ENCODE measurements at regions not wholly inside any gene's neighbourhood (a gene's known extent, or its start where the extent isn't known, plus 50 kb on each side); places are given as distances from the start of the nearest gene placed in this dataset.

- 34 to 35% methylated on average over 4 of the region's 4 CpGs for WGBS, 2 donors
- Histone ChIP-seq H3K9me3 (ENCODE audit: control insufficient read depth, low read length) (peaks cover 3% of the 10 kb centered on the region), H3K4me3 (ENCODE audit: low read length in 2 of 2) (no peak overlapping the region), H3K27me3 (ENCODE audit: control insufficient read depth in 1 of 2, insufficient read depth in 2 of 2, low read length in 1 of 2) (no peaks in the 10 kb centered on the region), H3K4me1 (ENCODE audit: control insufficient read depth in 1 of 2, insufficient read depth in 2 of 2, low read length in 2 of 2) (no peaks in the 10 kb centered on the region), H3K27ac (ENCODE audit: low read depth in 1 of 2, low read length in 2 of 2) (no peak overlapping the region), H3K36me3 (ENCODE audit: control insufficient read depth in 1 of 2, insufficient read depth in 2 of 2, low read length in 1 of 2) (no peaks in the 10 kb centered on the region)
- intact Hi-C loops (cut with DNase I) = no loop called here
- DNase-seq (no peak), ATAC-seq (ENCODE audit: low FRiP score) (no peak)
Observed at GRCh38 chr11:32297611-32298011, 137.7 kb downstream of the WT1 start.

- Histone ChIP-seq H3K4me3 (ENCODE audit: low read length in 2 of 2) (no peak overlapping the region), H3K9me3 (ENCODE audit: control insufficient read depth, low read length) (no peaks in the 10 kb centered on the region)
- no peak for ATAC-seq (ENCODE audit: low FRiP score)
Observed at GRCh38 chr11:32302826-32303225, 132.5 kb downstream of the WT1 start.

GRCh38 chr11:32304521-32304920 lies 130.8 kb downstream of the WT1 start:
- H3K27ac ChIP-seq (ENCODE audit: low read depth in 1 of 2, low read length in 2 of 2) = no peak overlapping the region
- no peaks in the 10 kb centered on the region for H3K36me3 ChIP-seq (ENCODE audit: control insufficient read depth in 1 of 2, insufficient read depth in 2 of 2, low read length in 1 of 2)
- no peaks in the 10 kb centered on the region for H3K27me3 ChIP-seq (ENCODE audit: control insufficient read depth in 1 of 2, insufficient read depth in 2 of 2, low read length in 1 of 2)
- no peaks in the 10 kb centered on the region for H3K4me1 ChIP-seq (ENCODE audit: control insufficient read depth in 1 of 2, insufficient read depth in 2 of 2, low read length in 2 of 2)
- intact Hi-C loops (cut with DNase I) = no loop called here
- WGBS, 2 donors = 57 to 70% methylated on average over 2 of the region's 2 CpGs
- no peaks in the 10 kb centered on the region for H3K9me3 ChIP-seq (ENCODE audit: control insufficient read depth, low read length)
- no peak for ATAC-seq (ENCODE audit: low FRiP score)
- DNase-seq = no peak
- no peak overlapping the region for H3K4me3 ChIP-seq (ENCODE audit: low read length in 2 of 2)

More at GRCh38 chr11:32302826-32303225, 132.5 kb downstream of the WT1 start:
- no peaks in the 10 kb centered on the region for H3K27me3 ChIP-seq (ENCODE audit: control insufficient read depth in 1 of 2, insufficient read depth in 2 of 2, low read length in 1 of 2)
- no peaks in the 10 kb centered on the region for H3K36me3 ChIP-seq (ENCODE audit: control insufficient read depth in 1 of 2, insufficient read depth in 2 of 2, low read length in 1 of 2)
- WGBS, 2 donors = 62 to 66% methylated on average over 4 of the region's 4 CpGs
- H3K4me1 ChIP-seq (ENCODE audit: control insufficient read depth in 1 of 2, insufficient read depth in 2 of 2, low read length in 2 of 2) = no peaks in the 10 kb centered on the region
- intact Hi-C loops (cut with DNase I) = no loop called here
- DNase-seq = no peak
- no peak overlapping the region for H3K27ac ChIP-seq (ENCODE audit: low read depth in 1 of 2, low read length in 2 of 2)

- intact Hi-C loops (cut with DNase I) = no loop called here
Observed at GRCh38 chr11:32305460-32305859, 129.9 kb downstream of the WT1 start.

GRCh38 chr11:32307471-32307870 lies 127.9 kb downstream of the WT1 start:
- Histone ChIP-seq H3K36me3 (ENCODE audit: control insufficient read depth in 1 of 2, insufficient read depth in 2 of 2, low read length in 1 of 2) (no peaks in the 10 kb centered on the region), H3K4me3 (ENCODE audit: low read length in 2 of 2) (no peak overlapping the region), H3K9me3 (ENCODE audit: control insufficient read depth, low read length) (no peaks in the 10 kb centered on the region), H3K27me3 (ENCODE audit: control insufficient read depth in 1 of 2, insufficient read depth in 2 of 2, low read length in 1 of 2) (no peaks in the 10 kb centered on the region), H3K27ac (ENCODE audit: low read depth in 1 of 2, low read length in 2 of 2) (no peak overlapping the region), H3K4me1 (ENCODE audit: control insufficient read depth in 1 of 2, insufficient read depth in 2 of 2, low read length in 2 of 2) (peaks cover 0 to 1% of the 10 kb centered on the region in 2 donors)
- DNase-seq = no peak
- no peak for ATAC-seq (ENCODE audit: low FRiP score)
- WGBS, 2 donors = 51 to 53% methylated on average over 3 of the region's 3 CpGs
- intact Hi-C loops (cut with DNase I) = no loop called here

More at GRCh38 chr11:32305460-32305859, 129.9 kb downstream of the WT1 start:
- no peaks in the 10 kb centered on the region for H3K27me3 ChIP-seq (ENCODE audit: control insufficient read depth in 1 of 2, insufficient read depth in 2 of 2, low read length in 1 of 2)
- peaks cover 0 to 1% of the 10 kb centered on the region in 2 donors for H3K4me1 ChIP-seq (ENCODE audit: control insufficient read depth in 1 of 2, insufficient read depth in 2 of 2, low read length in 2 of 2)
- no peak for ATAC-seq (ENCODE audit: low FRiP score)
- no peaks in the 10 kb centered on the region for H3K9me3 ChIP-seq (ENCODE audit: control insufficient read depth, low read length)
- DNase-seq = no peak
- no peak overlapping the region for H3K27ac ChIP-seq (ENCODE audit: low read depth in 1 of 2, low read length in 2 of 2)
- WGBS, 2 donors = 61 to 63% methylated on average over 4 of the region's 4 CpGs
- H3K4me3 ChIP-seq (ENCODE audit: low read length in 2 of 2) = no peak overlapping the region
- no peaks in the 10 kb centered on the region for H3K36me3 ChIP-seq (ENCODE audit: control insufficient read depth in 1 of 2, insufficient read depth in 2 of 2, low read length in 1 of 2)

GRCh38 chr11:32307913-32308312 lies 127.4 kb downstream of the WT1 start:
- intact Hi-C loops (cut with DNase I) = no loop called here
- no peak overlapping the region for H3K27ac ChIP-seq (ENCODE audit: low read depth in 1 of 2, low read length in 2 of 2)
- no peak overlapping the region for H3K4me3 ChIP-seq (ENCODE audit: low read length in 2 of 2)
- ATAC-seq (ENCODE audit: low FRiP score) = no peak
- no peak for DNase-seq
- H3K27me3 ChIP-seq (ENCODE audit: control insufficient read depth in 1 of 2, insufficient read depth in 2 of 2, low read length in 1 of 2) = no peaks in the 10 kb centered on the region
- H3K9me3 ChIP-seq (ENCODE audit: control insufficient read depth, low read length) = no peaks in the 10 kb centered on the region
- H3K36me3 ChIP-seq (ENCODE audit: control insufficient read depth in 1 of 2, insufficient read depth in 2 of 2, low read length in 1 of 2) = no peaks in the 10 kb centered on the region
- H3K4me1 ChIP-seq (ENCODE audit: control insufficient read depth in 1 of 2, insufficient read depth in 2 of 2, low read length in 2 of 2) = peaks cover 0 to 1% of the 10 kb centered on the region in 2 donors
- WGBS, 2 donors = 69% methylated on average over 6 of the region's 6 CpGs

- H3K36me3 ChIP-seq (ENCODE audit: control insufficient read depth in 1 of 2, insufficient read depth in 2 of 2, low read length in 1 of 2) = no peaks in the 10 kb centered on the region
- WGBS, 2 donors = 25 to 28% methylated on average over 9 of the region's 9 CpGs
- H3K27me3 ChIP-seq (ENCODE audit: control insufficient read depth in 1 of 2, insufficient read depth in 2 of 2, low read length in 1 of 2) = peaks cover 0 to 3% of the 10 kb centered on the region in 2 donors
- no peaks in the 10 kb centered on the region for H3K9me3 ChIP-seq (ENCODE audit: control insufficient read depth, low read length)
- peaks cover 0 to 1% of the 10 kb centered on the region in 2 donors for H3K4me1 ChIP-seq (ENCODE audit: control insufficient read depth in 1 of 2, insufficient read depth in 2 of 2, low read length in 2 of 2)
- H3K27ac ChIP-seq (ENCODE audit: low read depth in 1 of 2, low read length in 2 of 2) = no peak overlapping the region
- intact Hi-C loops (cut with DNase I) = no loop called here
- DNase-seq = no peak
- ATAC-seq (ENCODE audit: low FRiP score) = no peak
- H3K4me3 ChIP-seq (ENCODE audit: low read length in 2 of 2) = no peak overlapping the region
Observed at GRCh38 chr11:32309530-32310213, 125.7 kb downstream of the WT1 start.

GRCh38 chr11:32310214-32310601 lies 125.1 kb downstream of the WT1 start:
- intact Hi-C loops (cut with DNase I) = no loop called here
- no peak overlapping the region for H3K4me3 ChIP-seq (ENCODE audit: low read length in 2 of 2)
- DNase-seq (no peak), ATAC-seq (ENCODE audit: low FRiP score) (no peak)
- H3K27me3 ChIP-seq (ENCODE audit: control insufficient read depth in 1 of 2, insufficient read depth in 2 of 2, low read length in 1 of 2) = peaks cover 0 to 3% of the 10 kb centered on the region in 2 donors
- no peaks in the 10 kb centered on the region for H3K36me3 ChIP-seq (ENCODE audit: control insufficient read depth in 1 of 2, insufficient read depth in 2 of 2, low read length in 1 of 2)
- H3K4me1 ChIP-seq (ENCODE audit: control insufficient read depth in 1 of 2, insufficient read depth in 2 of 2, low read length in 2 of 2) = peaks cover 0 to 1% of the 10 kb centered on the region in 2 donors
- no peaks in the 10 kb centered on the region for H3K9me3 ChIP-seq (ENCODE audit: control insufficient read depth, low read length)
- 24 to 25% methylated on average over 6 of the region's 6 CpGs for WGBS, 2 donors
- no peak overlapping the region for H3K27ac ChIP-seq (ENCODE audit: low read depth in 1 of 2, low read length in 2 of 2)

GRCh38 chr11:32311346-32312065 lies 123.8 kb downstream of the WT1 start:
- peaks cover 1% of the 10 kb centered on the region for H3K9me3 ChIP-seq (ENCODE audit: control insufficient read depth, low read length)
- peaks cover 0 to 1% of the 10 kb centered on the region in 2 donors for H3K4me1 ChIP-seq (ENCODE audit: control insufficient read depth in 1 of 2, insufficient read depth in 2 of 2, low read length in 2 of 2)
- peaks cover 0 to 3% of the 10 kb centered on the region in 2 donors for H3K27me3 ChIP-seq (ENCODE audit: control insufficient read depth in 1 of 2, insufficient read depth in 2 of 2, low read length in 1 of 2)
- WGBS, 2 donors = 67 to 69% methylated on average over 6 of the region's 6 CpGs
- no peak for DNase-seq
- H3K27ac ChIP-seq (ENCODE audit: low read depth in 1 of 2, low read length in 2 of 2) = no peak overlapping the region
- ATAC-seq (ENCODE audit: low FRiP score) = no peak
- H3K36me3 ChIP-seq (ENCODE audit: control insufficient read depth in 1 of 2, insufficient read depth in 2 of 2, low read length in 1 of 2) = no peaks in the 10 kb centered on the region
- intact Hi-C loops (cut with DNase I) = no loop called here
- no peak overlapping the region for H3K4me3 ChIP-seq (ENCODE audit: low read length in 2 of 2)
